GM18517 (cell line): ENCODE measurements at regions not wholly inside any gene's neighbourhood (a gene's known extent, or its start where the extent isn't known, plus 50 kb on each side); places are given as distances from the start of the nearest gene placed in this dataset.
"Not testable (repeated sequence)": the region's sequence is repeated elsewhere in the genome, so short reads cannot be mapped to it uniquely, and the experiment has no call there.

Experiments
- ATAC-seq: cut with Tn5 transposase; IDR thresholded peaks from one replicate; pipeline ENCODE4 v1.9.1; 2021; ENCODE audit warnings: mild to moderate bottlenecking, moderate library complexity; ENCODE audit not compliant: unreplicated experiment

- ATAC-seq = no peak
These were observed 249.3 kb upstream of the MEIS1 start for GRCh38 chr2:66185497-66186054.

GRCh38 chr2:66177128-66177796, 257.7 kb upstream of the MEIS1 start:
- ATAC-seq = not testable (repeated sequence)

GRCh38 chr2:66174491-66174890, 260.4 kb upstream of the MEIS1 start:
- ATAC-seq = no peak

GRCh38 chr2:66173645-66174044, 261.3 kb upstream of the MEIS1 start:
- ATAC-seq = no peak

- ATAC-seq = no peak
These were observed 263.4 kb upstream of the MEIS1 start for GRCh38 chr2:66171530-66171929.

- no peak for ATAC-seq
These were observed 264.1 kb upstream of the MEIS1 start for GRCh38 chr2:66170744-66171330.

- no peak for ATAC-seq
These were observed 265.8 kb upstream of the MEIS1 start for GRCh38 chr2:66169076-66169475.

- ATAC-seq = no peak
These were observed 270.5 kb upstream of the MEIS1 start for GRCh38 chr2:66164470-66164869.

GRCh38 chr2:66156171-66156570, 278.8 kb upstream of the MEIS1 start:
- ATAC-seq = no peak

- no peak for ATAC-seq
These were observed 281.0 kb upstream of the MEIS1 start for GRCh38 chr2:66153941-66154340.

- no peak for ATAC-seq
These were observed 289.4 kb upstream of the MEIS1 start for GRCh38 chr2:66145490-66145889.

- ATAC-seq = not testable (repeated sequence)
These were observed 290.6 kb upstream of the MEIS1 start for GRCh38 chr2:66144324-66144723.

GRCh38 chr2:66137606-66138130, 297.3 kb upstream of the MEIS1 start:
- no peak for ATAC-seq

GRCh38 chr2:66134138-66134701, 300.7 kb upstream of the MEIS1 start:
- no peak for ATAC-seq

GRCh38 chr2:66127656-66128055, 307.3 kb upstream of the MEIS1 start:
- no peak for ATAC-seq

- no peak for ATAC-seq
These were observed 307.9 kb upstream of the MEIS1 start for GRCh38 chr2:66127061-66127460.

- ATAC-seq = no peak
These were observed 309.0 kb upstream of the MEIS1 start for GRCh38 chr2:66125951-66126350.

- no peak for ATAC-seq
These were observed 312.4 kb upstream of the MEIS1 start for GRCh38 chr2:66122516-66122915.

- no peak for ATAC-seq
These were observed 313.0 kb upstream of the MEIS1 start for GRCh38 chr2:66121946-66122345.

GRCh38 chr2:66113988-66114625, 320.8 kb upstream of the MEIS1 start:
- no peak for ATAC-seq

GRCh38 chr2:66111706-66112105, 323.2 kb upstream of the MEIS1 start:
- ATAC-seq = no peak
